Activated CD8-positive, alpha-beta T cell treated with anti-CD3 and anti-CD28 coated beads, Interleukin-2, amount 10 ng/mL, durations not matched to agents 7 days and 5 days (primary cell): ENCODE measurements at regions not wholly inside any gene's neighbourhood (a gene's known extent, or its start where the extent isn't known, plus 50 kb on each side); places are given as distances from the start of the nearest gene placed in this dataset.

Experiments
- ATAC-seq: fragments of 150-1000 bp; cut with Tn5 transposase; one replicate; pipeline ENCODE4 v1.10.0; 2021; ENCODE audit warnings: moderate library complexity
- CTCF ChIA-PET: fragments of 350-600 bp; sonication (Branson Sonifier 250); formaldehyde crosslinking; loops from one replicate; lab custom pipeline; 2021; ENCODE audit warnings: antibody characterized with exemption; lab: Charles Lee
- POLR2A ChIA-PET: fragments of 350-600 bp; sonication (Branson Sonifier 250); formaldehyde crosslinking; loops from one replicate; lab custom pipeline; 2021; ENCODE audit warnings: antibody characterized with exemption; lab: Charles Lee
- DNase-seq: peaks from one replicate; pipeline ENCODE4 v3.0.0-alpha.2; 2020
- H3K27ac Mint-ChIP-seq: one replicate; pipeline ENCODE4 v1.8.0; 2021; ENCODE audit warnings: mild to moderate bottlenecking, mixed read lengths
- H3K27me3 Mint-ChIP-seq: one replicate; pipeline ENCODE4 v1.8.0; 2021; ENCODE audit warnings: low read depth, mixed read lengths
- H3K36me3 Mint-ChIP-seq: one replicate; pipeline ENCODE4 v1.8.0; 2021; ENCODE audit warnings: low read depth, mixed read lengths
- H3K4me1 Mint-ChIP-seq: one replicate; pipeline ENCODE4 v1.8.0; 2021; ENCODE audit warnings: low read depth, mixed read lengths
- H3K4me3 Mint-ChIP-seq: one replicate; pipeline ENCODE4 v1.8.0; 2021; ENCODE audit warnings: mild to moderate bottlenecking, mixed read lengths
- H3K9me3 Mint-ChIP-seq: one replicate; pipeline ENCODE4 v1.8.0; 2022; ENCODE audit warnings: mixed read lengths; ENCODE audit not compliant: insufficient read depth

GRCh38 chrX:38999967-39000745, 198.9 kb downstream of the MID1IP1 start:
- ATAC-seq = no peak
- ChIA-PET CTCF (no interaction called here), POLR2A (no interaction called here)
- Mint-ChIP-seq H3K36me3 (no peaks in the 10 kb centered on the region), H3K9me3 (no peaks in the 10 kb centered on the region), H3K27me3 (no peaks in the 10 kb centered on the region), H3K4me1 (no peaks in the 10 kb centered on the region), H3K4me3 (no peak overlapping the region), H3K27ac (no peak overlapping the region)
- DNase-seq = no peak

DNA sequence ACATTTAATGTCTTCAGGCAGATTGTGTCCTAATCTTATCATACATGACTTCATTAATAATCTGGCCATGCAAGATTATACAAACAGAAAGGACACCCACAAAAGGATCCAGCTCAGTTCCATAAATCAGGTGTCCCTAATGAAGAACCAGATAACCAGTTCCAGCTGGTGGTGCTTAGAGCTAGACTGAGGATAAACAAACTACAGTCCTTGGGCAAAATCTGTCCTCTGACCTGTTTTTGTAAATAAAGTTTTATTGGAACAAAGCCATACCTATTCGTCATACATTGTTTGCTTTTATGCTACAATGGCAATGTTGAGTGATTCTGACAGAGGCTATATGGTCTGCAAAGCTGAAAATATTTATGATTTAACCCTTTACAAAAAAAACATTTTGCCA, 199.5 kb downstream of the MID1IP1 start:
- no peak overlapping the region for H3K4me3 Mint-ChIP-seq
- ATAC-seq (no peak), DNase-seq (no peak)
- no peaks in the 10 kb centered on the region for H3K27me3 Mint-ChIP-seq
- ChIA-PET CTCF (no interaction called here), POLR2A (no interaction called here)
- H3K9me3 Mint-ChIP-seq = no peaks in the 10 kb centered on the region
- no peaks in the 10 kb centered on the region for H3K36me3 Mint-ChIP-seq
- no peaks in the 10 kb centered on the region for H3K4me1 Mint-ChIP-seq
- H3K27ac Mint-ChIP-seq = no peak overlapping the region

DNA sequence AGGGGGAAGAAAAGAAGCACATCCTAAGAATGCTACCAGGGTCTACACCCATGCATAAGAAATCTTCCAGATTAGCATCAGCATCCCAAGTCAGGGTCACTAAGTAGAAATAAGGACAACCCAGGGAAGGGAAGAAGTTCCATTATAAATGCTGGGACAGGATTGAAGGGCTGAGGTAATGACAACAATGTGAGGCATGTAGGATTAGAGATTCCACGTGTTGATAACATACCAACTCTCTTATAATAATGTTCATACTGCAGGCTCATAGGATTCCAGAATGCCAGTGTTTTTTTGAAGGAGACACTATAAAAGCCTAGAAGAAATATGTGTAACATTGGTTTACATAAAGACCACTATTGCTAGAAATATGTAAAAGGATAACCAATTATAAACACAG, 201.2 kb downstream of the MID1IP1 start:
- no peak for ATAC-seq
- Mint-ChIP-seq H3K9me3 (no peaks in the 10 kb centered on the region), H3K27ac (no peak overlapping the region), H3K4me1 (no peaks in the 10 kb centered on the region), H3K27me3 (no peaks in the 10 kb centered on the region), H3K4me3 (no peak overlapping the region), H3K36me3 (no peaks in the 10 kb centered on the region)
- DNase-seq = no peak
- CTCF ChIA-PET = no interaction called here
- POLR2A ChIA-PET = no interaction called here

DNA sequence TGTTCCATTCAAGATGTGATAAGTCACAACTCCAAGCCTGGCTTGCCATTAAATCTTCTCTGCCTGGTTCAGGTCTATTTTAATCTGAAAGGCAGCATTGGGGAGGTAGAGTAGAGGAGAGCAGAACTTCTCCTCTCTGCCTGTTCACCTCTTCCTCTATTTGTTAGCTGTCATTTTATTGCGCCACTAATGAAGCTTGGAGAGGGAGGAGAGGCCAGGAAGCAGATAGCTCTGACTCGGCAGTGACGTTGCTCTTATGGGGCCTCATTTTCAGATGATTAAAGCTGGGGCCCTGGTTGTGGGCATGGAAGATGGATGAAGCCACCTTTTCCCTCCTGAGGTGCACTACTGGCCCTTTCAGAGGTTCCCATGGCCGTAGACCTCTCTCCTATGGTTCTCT, 207.3 kb downstream of the MID1IP1 start:
- no peak for ATAC-seq
- H3K9me3 Mint-ChIP-seq = no peaks in the 10 kb centered on the region
- POLR2A ChIA-PET = no interaction called here

GRCh38 chrX:39011454-39012221, 210.4 kb downstream of the MID1IP1 start:
- CTCF ChIA-PET = no interaction called here
- Mint-ChIP-seq H3K36me3 (no peaks in the 10 kb centered on the region), H3K27me3 (no peaks in the 10 kb centered on the region), H3K9me3 (no peaks in the 10 kb centered on the region), H3K4me3 (no peak overlapping the region), H3K4me1 (no peaks in the 10 kb centered on the region), H3K27ac (no peak overlapping the region)
- DNase-seq = no peak
- no peak for ATAC-seq
- POLR2A ChIA-PET = no interaction called here

More for the DNA sequence above, 207.3 kb downstream of the MID1IP1 start:
- Mint-ChIP-seq H3K4me3 (no peak overlapping the region), H3K27me3 (no peaks in the 10 kb centered on the region), H3K4me1 (no peaks in the 10 kb centered on the region), H3K27ac (no peak overlapping the region), H3K36me3 (no peaks in the 10 kb centered on the region)
- no peak for DNase-seq
- CTCF ChIA-PET = no interaction called here

DNA sequence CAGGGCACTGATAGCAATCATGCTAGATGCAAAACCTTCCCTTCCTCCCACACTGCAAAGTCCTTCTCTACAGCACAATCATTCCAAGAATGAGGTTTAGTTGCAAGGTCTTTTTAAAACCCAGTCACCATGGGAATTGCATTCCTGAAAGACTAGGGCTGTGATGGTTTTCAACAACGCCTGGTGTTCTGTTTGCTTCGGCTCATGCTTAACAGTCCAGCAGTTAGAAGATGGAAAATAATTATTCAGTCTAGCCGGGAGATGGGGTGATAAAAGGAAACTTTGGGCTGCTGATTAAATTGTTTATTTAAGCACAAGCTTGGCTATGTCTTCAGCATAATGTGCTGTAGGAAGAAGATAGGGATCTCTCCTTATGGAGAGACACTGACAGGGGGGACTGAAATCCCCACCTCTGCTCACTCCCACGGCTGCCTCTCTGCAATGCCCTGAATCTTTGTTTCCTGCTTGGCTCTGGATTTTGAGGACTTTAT, 211.4 kb downstream of the MID1IP1 start:
- Mint-ChIP-seq H3K27ac (no peak overlapping the region), H3K27me3 (no peaks in the 10 kb centered on the region), H3K4me3 (no peak overlapping the region), H3K36me3 (no peaks in the 10 kb centered on the region), H3K4me1 (no peaks in the 10 kb centered on the region), H3K9me3 (no peaks in the 10 kb centered on the region)
- DNase-seq (no peak), ATAC-seq (no peak)
- POLR2A ChIA-PET = no interaction called here
- CTCF ChIA-PET = no interaction called here

GRCh38 chrX:39016556-39016955, 215.3 kb downstream of the MID1IP1 start:
- Mint-ChIP-seq H3K4me3 (no peak overlapping the region), H3K4me1 (no peaks in the 10 kb centered on the region), H3K9me3 (no peaks in the 10 kb centered on the region), H3K36me3 (no peaks in the 10 kb centered on the region), H3K27ac (no peak overlapping the region), H3K27me3 (no peaks in the 10 kb centered on the region)
- CTCF ChIA-PET = no interaction called here
- DNase-seq (no peak), ATAC-seq (no peak)
- POLR2A ChIA-PET = no interaction called here

DNA sequence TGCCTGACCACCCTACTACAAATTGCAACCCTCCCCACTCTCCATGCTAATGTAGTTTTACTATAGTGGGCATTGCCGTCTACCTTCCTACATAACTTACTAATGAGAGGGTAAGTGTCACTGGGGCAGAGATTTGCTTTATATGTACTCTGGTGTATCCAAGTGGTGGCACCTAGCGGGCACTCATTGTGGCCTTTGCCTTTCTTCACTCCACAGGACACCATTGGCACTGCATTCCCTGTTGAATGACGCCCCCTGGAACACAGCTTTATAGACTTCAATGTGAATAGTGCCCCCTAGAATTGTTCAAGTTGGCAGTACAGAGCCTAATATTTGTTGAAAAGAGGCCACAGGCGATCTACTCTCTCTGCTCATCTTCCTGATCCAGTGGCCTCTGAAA, 215.8 kb downstream of the MID1IP1 start:
- no peaks in the 10 kb centered on the region for H3K27me3 Mint-ChIP-seq
- no peaks in the 10 kb centered on the region for H3K9me3 Mint-ChIP-seq
- no peaks in the 10 kb centered on the region for H3K4me1 Mint-ChIP-seq
- ATAC-seq (no peak), DNase-seq (no peak)
- no peak overlapping the region for H3K27ac Mint-ChIP-seq
- no peaks in the 10 kb centered on the region for H3K36me3 Mint-ChIP-seq
- no peak overlapping the region for H3K4me3 Mint-ChIP-seq
- POLR2A ChIA-PET = no interaction called here
- CTCF ChIA-PET = no interaction called here

DNA sequence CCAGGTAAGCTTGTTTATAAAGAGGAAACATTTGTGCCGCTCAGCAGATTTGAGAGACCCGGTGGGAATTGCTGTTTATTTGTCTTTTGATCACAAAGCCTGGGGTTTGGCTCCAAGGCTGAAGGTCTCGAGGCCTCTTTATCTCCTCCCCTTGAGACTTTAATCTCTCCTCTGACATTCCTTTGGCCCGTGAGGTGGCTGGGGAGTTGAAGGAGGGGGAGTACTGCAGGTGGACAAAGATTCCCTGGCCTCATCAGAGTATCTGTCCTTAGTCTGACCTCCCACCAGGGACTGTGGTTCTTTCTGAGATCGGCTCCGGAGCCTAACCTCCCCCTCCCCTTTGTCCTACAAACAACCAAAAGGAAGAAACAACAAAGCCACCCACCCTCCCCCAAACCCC, 216.5 kb downstream of the MID1IP1 start:
- CTCF ChIA-PET = no interaction called here
- no peaks in the 10 kb centered on the region for H3K27me3 Mint-ChIP-seq
- no peak for DNase-seq
- H3K27ac Mint-ChIP-seq = no peak overlapping the region
- H3K9me3 Mint-ChIP-seq = no peaks in the 10 kb centered on the region
- H3K36me3 Mint-ChIP-seq = no peaks in the 10 kb centered on the region
- H3K4me1 Mint-ChIP-seq = no peaks in the 10 kb centered on the region
- no peak for ATAC-seq
- H3K4me3 Mint-ChIP-seq = no peak overlapping the region
- POLR2A ChIA-PET = no interaction called here

DNA sequence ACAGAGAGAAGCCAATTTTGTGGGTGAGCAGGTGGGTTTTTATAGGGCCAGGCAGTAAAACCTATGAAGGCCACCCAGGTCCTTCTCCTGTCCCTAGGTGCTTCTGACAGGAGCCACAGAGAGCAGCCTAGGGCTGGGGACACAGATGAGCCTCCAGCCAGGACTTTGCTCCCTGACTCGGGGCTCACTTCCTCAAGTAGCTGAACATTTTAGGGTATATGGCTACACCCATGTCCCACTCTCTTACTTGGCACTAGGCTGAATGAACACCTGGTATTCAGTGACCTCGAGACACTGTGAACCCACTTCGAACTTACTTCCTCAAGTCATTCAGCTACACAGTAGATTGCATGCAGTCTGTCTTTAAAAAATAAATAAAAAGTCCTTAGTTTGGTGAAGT, 217.3 kb downstream of the MID1IP1 start:
- Mint-ChIP-seq H3K27me3 (no peaks in the 10 kb centered on the region), H3K4me3 (no peak overlapping the region), H3K4me1 (no peaks in the 10 kb centered on the region), H3K36me3 (no peaks in the 10 kb centered on the region), H3K27ac (no peak overlapping the region), H3K9me3 (no peaks in the 10 kb centered on the region)
- no peak for DNase-seq
- ATAC-seq = no peak
- ChIA-PET POLR2A (no interaction called here), CTCF (no interaction called here)

DNA sequence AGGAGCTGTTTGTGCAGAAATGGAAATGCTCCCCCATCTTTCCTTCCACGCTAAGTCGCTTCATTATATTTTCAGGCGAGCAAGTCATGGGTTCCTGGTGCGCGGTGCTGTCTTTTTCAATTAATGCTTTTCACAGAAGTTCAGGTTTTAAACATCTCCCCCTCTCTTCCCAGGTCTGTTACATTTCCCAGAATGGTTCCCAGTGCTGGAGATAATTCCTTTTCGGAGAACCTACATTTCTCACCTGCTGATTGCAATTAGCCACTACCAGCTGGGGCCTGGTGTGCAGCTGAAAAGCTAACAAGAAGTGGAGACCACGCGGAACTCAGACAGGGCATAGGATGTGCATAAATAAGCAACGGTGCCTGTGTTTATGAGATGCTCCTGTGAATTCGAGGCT, 217.8 kb downstream of the MID1IP1 start:
- Mint-ChIP-seq H3K27me3 (no peaks in the 10 kb centered on the region), H3K36me3 (no peaks in the 10 kb centered on the region), H3K4me3 (no peak overlapping the region), H3K9me3 (no peaks in the 10 kb centered on the region), H3K4me1 (no peaks in the 10 kb centered on the region), H3K27ac (no peak overlapping the region)
- POLR2A ChIA-PET = no interaction called here
- ATAC-seq = no peak
- CTCF ChIA-PET = no interaction called here
- DNase-seq = no peak

DNA sequence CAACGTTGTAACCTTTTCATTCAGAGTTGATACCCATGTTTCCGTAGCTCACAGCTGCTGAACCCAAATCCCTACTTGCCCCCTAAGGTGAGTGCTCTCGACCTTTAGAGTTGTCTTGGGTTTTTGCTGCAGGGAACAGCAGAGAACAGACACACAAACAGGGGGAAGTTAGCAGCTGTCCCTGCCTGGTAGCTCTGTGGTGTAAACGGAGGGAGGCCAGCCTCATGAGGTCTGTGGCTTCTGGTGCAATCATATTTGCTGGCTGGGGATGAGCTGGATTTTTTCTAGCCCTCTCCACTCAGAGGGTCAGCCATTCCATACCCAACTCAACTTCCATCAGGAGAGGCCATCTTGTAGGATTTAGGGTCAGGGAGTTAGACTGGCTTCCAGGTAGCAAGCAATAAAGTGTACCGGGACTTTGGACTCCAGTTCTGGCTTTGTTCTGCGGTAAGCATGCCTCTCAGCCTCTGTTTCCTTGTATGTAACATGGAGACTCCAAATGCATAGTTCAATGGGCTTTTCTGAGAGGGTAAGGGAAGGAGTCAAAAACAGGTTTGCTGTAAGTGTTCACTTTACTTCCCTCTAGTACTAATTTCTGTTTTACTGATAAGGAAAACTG, 218.9 kb downstream of the MID1IP1 start:
- Mint-ChIP-seq H3K27ac (no peak overlapping the region), H3K4me3 (no peak overlapping the region), H3K36me3 (no peaks in the 10 kb centered on the region), H3K9me3 (no peaks in the 10 kb centered on the region), H3K27me3 (no peaks in the 10 kb centered on the region), H3K4me1 (no peaks in the 10 kb centered on the region)
- ChIA-PET POLR2A (no interaction called here), CTCF (no interaction called here)
- DNase-seq (no peak), ATAC-seq (no peak)
